Body of pancreas (tissue), 4 donors: ENCODE measurements at regions not wholly inside any gene's neighbourhood (a gene's known extent, or its start where the extent isn't known, plus 50 kb on each side); places are given as distances from the start of the nearest gene placed in this dataset.

Experiments used
- CTCF ChIP-seq, 7 experiments: fragments of 450-650 bp in 4 of 7; fragments of 200-600 bp in 3 of 7; sonication (generic) in 3 of 7; IDR thresholded peaks; one replicate each; pipeline ENCODE4 v1.5.1; 2016 to 2019; ENCODE audit warnings: antibody characterized with exemption in 7 of 7
- POLR2A ChIP-seq, 3 donors: fragments of 450-650 bp; IDR thresholded peaks; one replicate each; pipeline ENCODE4 v1.6.1; 2016; ENCODE audit warnings: antibody characterized with exemption in 3 of 3, mild to moderate bottlenecking in 2 of 3

GRCh38 chr1:29520571-29521437 is 284.5 kb downstream of the PTPRU start:
- TF ChIP-seq CTCF (IDR thresholded peaks at IDR 0.05) (no peak), POLR2A (IDR thresholded peaks at IDR 0.05) (no peak)
